GM12892 (cell line): ENCODE measurements at regions not wholly inside any gene's neighbourhood (a gene's known extent, or its start where the extent isn't known, plus 50 kb on each side); places are given as distances from the start of the nearest gene placed in this dataset.

Experiments
- POLR2A ChIP-seq: IDR thresholded peaks from 2 replicates; pipeline ENCODE4 v1.6.1; 2011; ENCODE audit warnings: low read depth, low read length, control low read depth
- POLR2AphosphoS5 ChIP-seq: IDR thresholded peaks from 2 replicates; pipeline ENCODE4 v1.6.1; 2011; ENCODE audit warnings: low read depth, low read length, control low read depth
- TAF1 ChIP-seq: IDR thresholded peaks from 2 replicates; pipeline ENCODE4 v1.6.1; 2011; ENCODE audit warnings: low read depth, mild to moderate bottlenecking, control low read depth, low read length, borderline replicate concordance

- TF ChIP-seq POLR2A (no peak), POLR2AphosphoS5 (no peak), TAF1 (no peak)
These were observed 1748.4 kb upstream of the CELF4 start for GRCh38 chr18:39313992-39314391.
